A549 (cell line): ENCODE measurements at regions not wholly inside any gene's neighbourhood (a gene's known extent, or its start where the extent isn't known, plus 50 kb on each side); places are given as distances from the start of the nearest gene placed in this dataset.

ENCODE experiments used
- ATAC-seq, 2 experiments: fragments of 200-7000 bp in 1 of 2; fragments of >200 bp in 1 of 2; cut with Nextera tagmentation in 1 of 2; cut with Tn5 transposase in 1 of 2; 3 replicates each; pipeline versions ENCODE4 v1.8.0 to v1.9.1; 2018 to 2020; ENCODE audit warnings: mild to moderate bottlenecking in 1 of 2, moderate library complexity in 1 of 2
- CTCF ChIA-PET: fragments of 300-600 bp; sonication (Branson Sonifier 250); formaldehyde crosslinking; extraction: SDS; loops from one replicate; lab custom pipeline; 2021; ENCODE audit warnings: antibody characterized with exemption, inconsistent platforms; lab: Yijun Ruan, JAX
- POLR2A ChIA-PET: fragments of 350-600 bp; formaldehyde crosslinking; extraction: SDS; loops from one replicate; lab custom pipeline; 2021; ENCODE audit warnings: antibody characterized with exemption, inconsistent platforms; lab: Yijun Ruan, JAX
- DNase-seq, 2 experiments: peaks; one replicate each; pipeline versions ENCODE4 v3.0.0 to v3.0.0-alpha.2; 2011 to 2016; ENCODE audit warnings: low read depth in 1 of 2, low spot score in 1 of 2
- FAIRE-seq: peaks from 2 replicates; lab custom pipeline; 2011; peaks lifted over from hg19 to GRCh38; lab: Jason Lieb, UNC
- H3K27ac ChIP-seq, 2 experiments: fragments of >200 bp; sonication (Bioruptor Twin); formaldehyde crosslinking; 3 replicates each; pipeline ENCODE4 v1.5.1; 2016 to 2017
- H3K4me1 ChIP-seq: fragments of >200 bp; sonication (Bioruptor Twin); formaldehyde crosslinking; 3 replicates; pipeline ENCODE4 v1.6.1; 2016
- H3K4me2 ChIP-seq: fragments of >200 bp; sonication (Bioruptor Twin); formaldehyde crosslinking; 3 replicates; pipeline ENCODE4 v1.6.1; 2016
- H3K4me3 ChIP-seq: fragments of >200 bp; sonication (Bioruptor Twin); formaldehyde crosslinking; 3 replicates; pipeline ENCODE4 v1.5.1; 2016
- H3K9me3 ChIP-seq: fragments of >200 bp; sonication (Bioruptor Twin); formaldehyde crosslinking; 3 replicates; pipeline ENCODE4 v1.6.1; 2016
- BCL3 ChIP-seq: fragments of >200 bp; sonication (Bioruptor Twin); formaldehyde crosslinking; IDR thresholded peaks from 3 replicates; pipeline ENCODE4 v1.6.1; 2016
- BHLHE40 ChIP-seq: IDR thresholded peaks from 2 replicates; pipeline ENCODE4 v1.6.1; 2012; ENCODE audit warnings: low read depth, low read length, inconsistent platforms
- E2F6 ChIP-seq: IDR thresholded peaks from 2 replicates; pipeline ENCODE4 v1.6.1; 2012; ENCODE audit warnings: low read depth, borderline replicate concordance
- ELK1 ChIP-seq: fragments of 150-350 bp; IDR thresholded peaks from 2 replicates; pipeline ENCODE4 v1.6.1; 2014; ENCODE audit warnings: low read depth, mild to moderate bottlenecking, low read length
- ESRRA ChIP-seq: fragments of 150-350 bp; IDR thresholded peaks from 2 replicates; pipeline ENCODE4 v1.6.1; 2014; ENCODE audit warnings: mild to moderate bottlenecking, low read length, borderline replicate concordance
- FOSL2 ChIP-seq, 2 experiments: fragments of 450-650 bp in 1 of 2; fragments of >200 bp in 1 of 2; sonication (Bioruptor Twin) in 1 of 2; formaldehyde crosslinking; IDR thresholded peaks; 2 replicates each; pipeline versions ENCODE4 v1.5.0 to v1.6.1; 2016 to 2020; ENCODE audit warnings: mild to moderate bottlenecking in 1 of 2, moderate library complexity in 1 of 2
- FOXS1 ChIP-seq: fragments of 250-450 bp; sonication (Bioruptor Pico); IDR thresholded peaks from 2 replicates; pipeline ENCODE4 v1.5.0; 2020; ENCODE audit warnings: mild to moderate bottlenecking, moderate library complexity
- HDAC2 ChIP-seq: fragments of 200-600 bp; sonication (generic); IDR thresholded peaks from 2 replicates; pipeline ENCODE4 v1.6.1; 2016
- HOXB5 ChIP-seq: fragments of 250-450 bp; sonication (Bioruptor Pico); IDR thresholded peaks from 2 replicates; pipeline ENCODE4 v1.5.0; 2020; ENCODE audit warnings: mild to moderate bottlenecking, moderate library complexity
- KDM1A ChIP-seq: fragments of 200-600 bp; sonication (generic); IDR thresholded peaks from 2 replicates; pipeline ENCODE4 v1.6.1; 2016; ENCODE audit warnings: low read depth, mild to moderate bottlenecking
- KDM5A ChIP-seq: fragments of 200-600 bp; sonication (generic); IDR thresholded peaks from 2 replicates; pipeline ENCODE4 v1.6.1; 2016; ENCODE audit warnings: antibody characterized with exemption, mild to moderate bottlenecking
- MAFK ChIP-seq: fragments of 450-650 bp; IDR thresholded peaks from 2 replicates; pipeline ENCODE4 v1.6.1; 2014; ENCODE audit not compliant: partially characterized antibody
- MAX ChIP-seq: IDR thresholded peaks from 2 replicates; pipeline ENCODE4 v1.6.1; 2012
- NFE2L2 ChIP-seq: fragments of 150-350 bp; conservative IDR thresholded peaks from 2 replicates; pipeline ENCODE4 v1.6.1; 2014; ENCODE audit warnings: low read length
- PBX3 ChIP-seq: IDR thresholded peaks from 2 replicates; pipeline ENCODE4 v1.6.1; 2012
- PHF8 ChIP-seq: fragments of 200-600 bp; sonication (generic); IDR thresholded peaks from 2 replicates; pipeline ENCODE4 v1.6.1; 2016; ENCODE audit warnings: low read depth, mild to moderate bottlenecking, antibody characterized with exemption, moderate library complexity, borderline replicate concordance
- POLR2A ChIP-seq: IDR thresholded peaks from 2 replicates; pipeline ENCODE4 v1.6.1; 2012; ENCODE audit warnings: mild to moderate bottlenecking, low read length
- RFX5 ChIP-seq: fragments of 450-650 bp; IDR thresholded peaks from 2 replicates; pipeline ENCODE4 v1.7.1; 2014; ENCODE audit warnings: antibody characterized with exemption, mild to moderate bottlenecking, moderate library complexity
- SMC3 ChIP-seq: fragments of >200 bp; sonication (Bioruptor Twin); formaldehyde crosslinking; IDR thresholded peaks from 3 replicates; pipeline ENCODE4 v1.6.1; 2018; ENCODE audit warnings: inconsistent platforms
- USF2 ChIP-seq: fragments of 450-650 bp; IDR thresholded peaks from 2 replicates; pipeline ENCODE4 v1.6.1; 2014; ENCODE audit warnings: antibody characterized with exemption
- ZNF302 ChIP-seq: fragments of 250-450 bp; sonication (Bioruptor Pico); IDR thresholded peaks from 2 replicates; pipeline ENCODE4 v1.9.0; 2021; ENCODE audit warnings: inconsistent platforms, mild to moderate bottlenecking, moderate library complexity
- WGBS: methylation state at CpG from one replicate; pipeline ENCODE4 v1.1.6; 2017; ENCODE audit errors: missing lambda C conversion rate; 5-methylcytosine and 5-hydroxymethylcytosine counted together

- TF ChIP-seq ZNF302 (CRISPR knock-in tag): no peak
Observed at GRCh38 chr3:62986061-62986460, 110.8 kb upstream of the CADPS start (continued).

- ChIA-PET POLR2A (no interaction called here), CTCF (no interaction called here)
- no peak for DNase-seq
- FAIRE-seq: no peak
- H3K4me1 ChIP-seq: no peaks in the 10 kb centered on the region
- no peak overlapping the region for H3K4me2 ChIP-seq
- no peak overlapping the region for H3K27ac ChIP-seq
- WGBS: 24% methylated on average over 8 of the region's 8 CpGs
- no peak for ATAC-seq
- no peaks in the 10 kb centered on the region for H3K9me3 ChIP-seq
- no peak overlapping the region for H3K4me3 ChIP-seq
- no peak for TF ChIP-seq POLR2A
- TF ChIP-seq FOSL2 (IDR thresholded peaks at IDR 0.05): no peak
- no peak for TF ChIP-seq FOSL2 (CRISPR knock-in tag; IDR thresholded peaks at IDR 0.05)
- TF ChIP-seq FOXS1: no peak
- no peak for TF ChIP-seq USF2
- no peak for TF ChIP-seq KDM5A
- TF ChIP-seq HOXB5 (CRISPR knock-in tag): no peak
- no peak for TF ChIP-seq ZNF302 (CRISPR knock-in tag)
- TF ChIP-seq SMC3: no peak
- no peak for TF ChIP-seq BCL3
- TF ChIP-seq PBX3: no peak
- no peak for TF ChIP-seq ELK1
- TF ChIP-seq HDAC2: no peak
- no peak for TF ChIP-seq NFE2L2
- TF ChIP-seq BHLHE40: no peak
Observed at GRCh38 chr3:62987721-62988120, 112.5 kb upstream of the CADPS start.

- ATAC-seq (no peak), FAIRE-seq (no peak), DNase-seq (no peak)
- Histone ChIP-seq H3K27ac (no peak overlapping the region), H3K4me2 (no peak overlapping the region), H3K4me1 (no peaks in the 10 kb centered on the region), H3K4me3 (no peak overlapping the region), H3K9me3 (no peaks in the 10 kb centered on the region)
- WGBS: 2% methylated on average over 4 of the region's 4 CpGs
- ChIA-PET POLR2A (no interaction called here), CTCF (no interaction called here)
- TF ChIP-seq NFE2L2 (peak; percentile 34; the same call in 1 of the 2 replicates), MAX (no peak), KDM1A (no peak), MAFK (peak; percentile 15), PHF8 (no peak), RFX5 (no peak), E2F6 (no peak), ESRRA (no peak)
Observed at GRCh38 chr3:62990704-62991413, 115.6 kb upstream of the CADPS start.
